B cell (primary cell): ENCODE measurements at regions not wholly inside any gene's neighbourhood (a gene's known extent, or its start where the extent isn't known, plus 50 kb on each side); places are given as distances from the start of the nearest gene placed in this dataset.

ENCODE experiments used
- ATAC-seq: fragments of 200-7000 bp; cut with Tn5 transposase; one replicate; pipeline ENCODE4 v1.10.0; 2021; ENCODE audit warnings: low read depth, mild to moderate bottlenecking, moderate number of reproducible peaks, moderate library complexity
- CTCF ChIA-PET: fragments of 350-600 bp; sonication (Branson Sonifier 250); formaldehyde crosslinking; loops from one replicate; lab custom pipeline; 2021; ENCODE audit warnings: antibody characterized with exemption, inconsistent platforms; lab: Charles Lee
- POLR2A ChIA-PET: fragments of 350-600 bp; sonication (Branson Sonifier 250); formaldehyde crosslinking; loops from one replicate; lab custom pipeline; 2021; ENCODE audit warnings: antibody characterized with exemption; lab: Charles Lee
- DNase-seq: peaks from one replicate; pipeline ENCODE4 v3.0.0; 2013
- H2AFZ ChIP-seq: 2 replicates; pipeline ENCODE4 v1.6.1; 2012; ENCODE audit warnings: mild to moderate bottlenecking, low read depth, low read length; ENCODE audit not compliant: insufficient read depth, poor library complexity, severe bottlenecking
- H3K27ac ChIP-seq, 2 donors: 1 replicate in 1 of 2; 2 replicates in 1 of 2; pipeline ENCODE4 v1.5.1; 2012 to 2013; ENCODE audit warnings: low read length in 2 of 2, mild to moderate bottlenecking in 2 of 2, moderate library complexity in 1 of 2
- H3K27me3 ChIP-seq, 4 experiments: fragments of 200-600 bp in 1 of 4; sonication (generic) in 1 of 4; replicated peaks in 1 of 4; 1 replicate in 2 of 4; 2 replicates in 2 of 4; pipeline versions ENCODE4 v1.6.1 to v1.7.0; 2013 to 2016; ENCODE audit warnings: low read length in 3 of 4, mild to moderate bottlenecking in 2 of 4, mixed read lengths in 1 of 4, moderate library complexity in 1 of 4; ENCODE audit not compliant: insufficient read depth in 4 of 4, control insufficient read depth in 3 of 4; ENCODE audit errors: control extremely low read depth in 1 of 4
- H3K36me3 ChIP-seq, 2 experiments: replicated peaks in 1 of 2; 1 replicate in 1 of 2; 2 replicates in 1 of 2; pipeline versions ENCODE4 v1.6.1 to v1.7.1; 2013; ENCODE audit warnings: low read length in 1 of 2; ENCODE audit not compliant: insufficient read depth in 2 of 2, control insufficient read depth in 1 of 2; ENCODE audit errors: control extremely low read depth in 1 of 2, extremely low read depth in 1 of 2
- H3K4me1 ChIP-seq, 2 donors: fragments of 200-600 bp in 1 of 2; sonication (generic) in 1 of 2; 1 replicate in 1 of 2; 2 replicates in 1 of 2; pipeline versions ENCODE4 v1.5.1 to v1.6.1; 2013 to 2017; ENCODE audit warnings: low read length in 2 of 2; ENCODE audit not compliant: control insufficient read depth in 2 of 2, insufficient read depth in 2 of 2
- H3K4me2 ChIP-seq: replicated peaks from 2 replicates; pipeline ENCODE3; 2012; ENCODE audit warnings: mild to moderate bottlenecking, low read depth, low read length; ENCODE audit not compliant: poor library complexity, severe bottlenecking
- H3K4me3 ChIP-seq, 5 experiments: fragments of 200-600 bp in 1 of 5; sonication (generic) in 1 of 5; 1 replicate in 3 of 5; 2 replicates in 2 of 5; pipeline versions ENCODE4 v1.5.1 to v1.7.0; 2011 to 2016; ENCODE audit warnings: low read length in 4 of 5, mild to moderate bottlenecking in 4 of 5, low read depth in 2 of 5, control low read depth in 1 of 5, moderate library complexity in 1 of 5; ENCODE audit not compliant: insufficient read depth in 1 of 5; ENCODE audit errors: control extremely low read depth in 1 of 5, extremely low read depth in 1 of 5
- H3K79me2 ChIP-seq: fragments of 200-600 bp; sonication (generic); one replicate; pipeline ENCODE4 v1.6.0; 2016; ENCODE audit warnings: low read length; ENCODE audit not compliant: control insufficient read depth, insufficient read depth
- H3K9ac ChIP-seq: fragments of 200-600 bp; sonication (generic); 2 replicates; pipeline ENCODE4 v1.6.1; 2017; ENCODE audit warnings: mild to moderate bottlenecking, low read length, moderate library complexity
- H3K9me3 ChIP-seq, 3 donors: one replicate each; pipeline versions ENCODE4 v1.6.1 to v1.7.1; 2013; ENCODE audit warnings: low read length in 2 of 3; ENCODE audit not compliant: control insufficient read depth in 2 of 3, insufficient read depth in 1 of 3; ENCODE audit errors: control extremely low read depth in 1 of 3
- H4K20me1 ChIP-seq: 2 replicates; pipeline ENCODE4 v1.6.0; 2012; ENCODE audit warnings: mild to moderate bottlenecking, low read length; ENCODE audit not compliant: insufficient read depth, control insufficient read depth, poor library complexity, severe bottlenecking
- H3K27ac Mint-ChIP-seq: one replicate; pipeline ENCODE4 v1.8.0; 2021; ENCODE audit warnings: mixed read lengths
- H3K27me3 Mint-ChIP-seq: one replicate; pipeline ENCODE4 v1.8.0; 2021; ENCODE audit warnings: mixed read lengths
- H3K4me1 Mint-ChIP-seq: one replicate; pipeline ENCODE4 v1.8.0; 2021; ENCODE audit warnings: mixed read lengths
- H3K4me3 Mint-ChIP-seq: one replicate; pipeline ENCODE4 v1.8.0; 2021; ENCODE audit warnings: mixed read lengths
- H3K9me3 Mint-ChIP-seq: one replicate; pipeline ENCODE4 v1.8.0; 2022; ENCODE audit warnings: mixed read lengths; ENCODE audit not compliant: insufficient read depth
- EZH2 ChIP-seq: IDR thresholded peaks from 2 replicates; pipeline ENCODE4 v1.6.1; 2012; ENCODE audit warnings: borderline replicate concordance, low read depth, mild to moderate bottlenecking, moderate library complexity, low read length; ENCODE audit not compliant: insufficient read depth, poor library complexity, severe bottlenecking
- WGBS: methylation state at CpG from one replicate; pipeline ENCODE4 v1.1.5; 2013; ENCODE audit warnings: missing lambda C conversion rate; ENCODE audit not compliant: insufficient coverage; 5-methylcytosine and 5-hydroxymethylcytosine counted together
- intact Hi-C: fragments of 100-400 bp; cut with micrococcal nuclease; formaldehyde crosslinking; loops from one replicate; pipeline ENCODE4 v1.10.0; 2022
- TF ChIP-seq, protein P1 (sequence below): fragments of 200-600 bp; IDR thresholded peaks from one replicate; pipeline ENCODE4 v1.8.0; 2022; ENCODE audit warnings: antibody characterized with exemption, mild to moderate bottlenecking

- H3K9me3 Mint-ChIP-seq: peaks cover 5% of the 10 kb centered on the region
- Histone ChIP-seq H3K4me2 (no peak overlapping the region), H3K9me3 (no peaks in the 10 kb centered on the region), H4K20me1 (no peaks in the 10 kb centered on the region), H3K27ac (no peak overlapping the region), H2AFZ (no peak overlapping the region), H3K4me3 (no peak overlapping the region), H3K79me2 (no peaks in the 10 kb centered on the region), H3K36me3 (no peaks in the 10 kb centered on the region), H3K27me3 (peaks cover 0 to 13% (median 4%) of the 10 kb centered on the region in 4 experiments), H3K9ac (no peak overlapping the region), H3K4me1 (no peaks in the 10 kb centered on the region)
- peaks cover 5% of the 10 kb centered on the region for H3K4me1 Mint-ChIP-seq
- H3K4me3 Mint-ChIP-seq: no peak overlapping the region
- CTCF ChIA-PET: interaction anchor here (1.5 to 12.5 kb wide), 2 partner anchors 1056 to 1264 kb away, joined by 7 to 334 read pairs; no protein-coding TSS in a partner anchor
- POLR2A ChIA-PET: no interaction called here
- no peak overlapping the region for H3K27ac Mint-ChIP-seq
- peaks cover 26% of the 10 kb centered on the region for H3K27me3 Mint-ChIP-seq
- no peak for TF ChIP-seq EZH2
- TF ChIP-seq, protein P1, sequence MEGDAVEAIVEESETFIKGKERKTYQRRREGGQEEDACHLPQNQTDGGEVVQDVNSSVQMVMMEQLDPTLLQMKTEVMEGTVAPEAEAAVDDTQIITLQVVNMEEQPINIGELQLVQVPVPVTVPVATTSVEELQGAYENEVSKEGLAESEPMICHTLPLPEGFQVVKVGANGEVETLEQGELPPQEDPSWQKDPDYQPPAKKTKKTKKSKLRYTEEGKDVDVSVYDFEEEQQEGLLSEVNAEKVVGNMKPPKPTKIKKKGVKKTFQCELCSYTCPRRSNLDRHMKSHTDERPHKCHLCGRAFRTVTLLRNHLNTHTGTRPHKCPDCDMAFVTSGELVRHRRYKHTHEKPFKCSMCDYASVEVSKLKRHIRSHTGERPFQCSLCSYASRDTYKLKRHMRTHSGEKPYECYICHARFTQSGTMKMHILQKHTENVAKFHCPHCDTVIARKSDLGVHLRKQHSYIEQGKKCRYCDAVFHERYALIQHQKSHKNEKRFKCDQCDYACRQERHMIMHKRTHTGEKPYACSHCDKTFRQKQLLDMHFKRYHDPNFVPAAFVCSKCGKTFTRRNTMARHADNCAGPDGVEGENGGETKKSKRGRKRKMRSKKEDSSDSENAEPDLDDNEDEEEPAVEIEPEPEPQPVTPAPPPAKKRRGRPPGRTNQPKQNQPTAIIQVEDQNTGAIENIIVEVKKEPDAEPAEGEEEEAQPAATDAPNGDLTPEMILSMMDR: no peak
- no peak for DNase-seq
- ATAC-seq: no peak
- intact Hi-C loops: no loop called here
These were observed 271.1 kb downstream of the CDC5L start for GRCh38 chr6:44658571-44658970.

DNA sequence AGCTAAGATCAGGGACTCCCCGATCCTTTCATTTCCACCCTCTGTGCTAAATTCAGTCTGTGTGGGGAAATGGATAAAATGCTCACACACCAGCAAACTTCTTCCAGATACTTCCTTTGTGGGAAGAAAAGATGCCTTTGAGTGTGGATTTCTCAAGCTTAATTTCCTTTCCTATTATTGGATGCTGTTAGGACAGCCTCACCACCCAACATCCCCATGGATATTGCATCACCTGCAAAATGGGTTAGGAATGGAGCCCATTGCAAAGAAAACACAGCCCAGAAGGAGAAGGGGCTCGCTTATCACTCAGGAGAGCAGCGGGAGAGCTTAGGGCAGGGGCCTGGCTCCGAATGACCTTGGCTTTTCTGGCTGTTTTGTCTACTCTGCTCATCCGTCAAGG lies 272.2 kb downstream of the CDC5L start:
- ChIA-PET POLR2A (no interaction called here), CTCF (interaction anchor here (0.6 to 12.5 kb wide), 4 partner anchors 1055 to 1271 kb away, joined by 4 to 334 read pairs (median 6); no protein-coding TSS in a partner anchor)
- Mint-ChIP-seq H3K9me3 (peaks cover 5% of the 10 kb centered on the region), H3K4me3 (no peak overlapping the region), H3K4me1 (peaks cover 5% of the 10 kb centered on the region), H3K27ac (no peak overlapping the region), H3K27me3 (peaks cover 23% of the 10 kb centered on the region)
- Histone ChIP-seq H3K9ac (no peak overlapping the region), H3K4me1 (no peaks in the 10 kb centered on the region), H3K9me3 (no peaks in the 10 kb centered on the region), H3K4me2 (no peak overlapping the region), H4K20me1 (no peaks in the 10 kb centered on the region), H3K79me2 (no peaks in the 10 kb centered on the region), H2AFZ (no peak overlapping the region), H3K4me3 (no peak overlapping the region), H3K36me3 (no peaks in the 10 kb centered on the region), H3K27me3 (peaks cover 0 to 6% (median 1%) of the 10 kb centered on the region in 4 experiments), H3K27ac (no peak overlapping the region)
- intact Hi-C loops: no loop called here
- DNase-seq (no peak), ATAC-seq (no peak)
- 96% methylated on average over 4 of the region's 5 CpGs for WGBS
- no peak for TF ChIP-seq EZH2
- TF ChIP-seq, protein P1: no peak
